ENCODE measurements at regions not wholly inside any gene's neighbourhood (a gene's known extent, or its start where the extent isn't known, plus 50 kb on each side); places are given as distances from the start of the nearest gene placed in this dataset.
"Not testable (repeated sequence)": the region's sequence is repeated elsewhere in the genome, so short reads cannot be mapped to it uniquely, and the experiment has no call there.

- no peak for DNase-seq
Measured at GRCh38 chr6:65999288-65999791, 292.3 kb upstream of the EYS start.

GRCh38 chr6:65998544-65998943 lies 291.5 kb upstream of the EYS start:
- no peak for DNase-seq

GRCh38 chr6:65997539-65997938 lies 290.5 kb upstream of the EYS start:
- no peak for DNase-seq

GRCh38 chr6:65996096-65996495 lies 289.1 kb upstream of the EYS start:
- no peak for DNase-seq

- no peak for DNase-seq
Measured at GRCh38 chr6:65989676-65990075, 282.6 kb upstream of the EYS start.

- DNase-seq, result no peak
Measured at GRCh38 chr6:65988006-65988405, 281.0 kb upstream of the EYS start.

- no peak for DNase-seq
Measured at GRCh38 chr6:65984089-65984488, 277.1 kb upstream of the EYS start.

GRCh38 chr6:65979120-65979519 lies 272.1 kb upstream of the EYS start:
- no peak for DNase-seq

- DNase-seq, result not testable (repeated sequence)
Measured at GRCh38 chr6:65971252-65971651, 264.2 kb upstream of the EYS start.

GRCh38 chr6:65964261-65964660 lies 257.2 kb upstream of the EYS start:
- no peak for DNase-seq

- no peak for DNase-seq
Measured at GRCh38 chr6:65955034-65955433, 248.0 kb upstream of the EYS start.

- DNase-seq, result no peak
Measured at GRCh38 chr6:65948062-65948461, 241.0 kb upstream of the EYS start.

- no peak for DNase-seq
Measured at GRCh38 chr6:65943548-65943947, 236.5 kb upstream of the EYS start.

GRCh38 chr6:65943051-65943450 lies 236.0 kb upstream of the EYS start:
- DNase-seq, result no peak

GRCh38 chr6:65938000-65938399 lies 231.0 kb upstream of the EYS start:
- DNase-seq, result no peak

GRCh38 chr6:65935412-65935811 lies 228.4 kb upstream of the EYS start:
- no peak for DNase-seq

GRCh38 chr6:65933390-65933789 lies 226.4 kb upstream of the EYS start:
- DNase-seq, result no peak

GRCh38 chr6:65927141-65927540 lies 220.1 kb upstream of the EYS start:
- no peak for DNase-seq

- no peak for DNase-seq
Measured at GRCh38 chr6:65924411-65924810, 217.4 kb upstream of the EYS start.

- no peak for DNase-seq
Measured at GRCh38 chr6:65922049-65922448, 215.0 kb upstream of the EYS start.

GRCh38 chr6:65908065-65908464 lies 201.0 kb upstream of the EYS start:
- no peak for DNase-seq

GRCh38 chr6:65903992-65904391 lies 197.0 kb upstream of the EYS start:
- DNase-seq, result no peak

- no peak for DNase-seq
Measured at GRCh38 chr6:65900928-65901327, 193.9 kb upstream of the EYS start.

- DNase-seq, result no peak
Measured at GRCh38 chr6:65896140-65896539, 189.1 kb upstream of the EYS start.

GRCh38 chr6:65876668-65877067 lies 169.6 kb upstream of the EYS start:
- no peak for DNase-seq

- DNase-seq, result no peak
Measured at GRCh38 chr6:65852369-65852852, 145.4 kb upstream of the EYS start.
